ENCODE measurements at regions not wholly inside any gene's neighbourhood (a gene's known extent, or its start where the extent isn't known, plus 50 kb on each side); places are given as distances from the start of the nearest gene placed in this dataset.

GRCh38 chr3:117266806-117267205 is 557.2 kb downstream of the TUSC7 start:
- DNase-seq = no peak

DNA sequence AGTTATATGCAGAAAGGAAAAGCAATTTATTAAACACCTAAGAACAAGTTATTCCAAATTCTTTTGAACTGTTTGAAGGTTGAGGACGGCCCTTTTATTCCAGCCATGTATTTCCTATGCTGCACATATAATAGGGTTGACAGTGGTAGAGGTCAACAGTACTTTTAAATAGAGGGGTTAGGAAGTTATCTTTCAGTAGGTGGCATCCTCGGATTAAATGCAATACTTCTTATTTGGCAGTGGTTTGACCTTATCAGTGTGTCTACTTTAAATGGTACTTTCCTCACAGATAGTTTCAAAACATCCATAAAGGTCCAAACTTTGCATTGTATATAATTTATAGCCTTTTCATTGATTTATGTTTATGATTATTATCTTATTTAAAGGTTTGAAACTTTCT is 558.7 kb downstream of the TUSC7 start:
- DNase-seq = no peak

DNA sequence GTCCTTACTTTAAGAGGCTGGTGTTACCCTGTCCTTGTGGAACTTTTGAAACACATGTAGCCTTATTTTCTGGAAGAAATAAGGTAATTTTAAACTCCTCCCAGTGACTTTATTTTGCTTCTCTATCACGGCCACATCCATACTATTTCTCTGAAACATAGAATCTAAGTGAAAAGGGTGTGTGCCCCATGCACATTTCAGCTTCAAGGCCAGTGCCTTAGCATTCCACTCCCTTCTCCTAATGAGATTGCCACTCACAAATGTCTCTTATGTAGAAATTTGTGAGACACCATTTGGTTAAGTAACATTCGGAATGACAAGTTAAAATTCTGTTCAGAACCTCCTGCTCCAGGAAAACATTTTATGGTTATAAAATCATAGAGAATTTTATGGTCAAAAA is 562.7 kb downstream of the TUSC7 start:
- no peak for DNase-seq

DNA sequence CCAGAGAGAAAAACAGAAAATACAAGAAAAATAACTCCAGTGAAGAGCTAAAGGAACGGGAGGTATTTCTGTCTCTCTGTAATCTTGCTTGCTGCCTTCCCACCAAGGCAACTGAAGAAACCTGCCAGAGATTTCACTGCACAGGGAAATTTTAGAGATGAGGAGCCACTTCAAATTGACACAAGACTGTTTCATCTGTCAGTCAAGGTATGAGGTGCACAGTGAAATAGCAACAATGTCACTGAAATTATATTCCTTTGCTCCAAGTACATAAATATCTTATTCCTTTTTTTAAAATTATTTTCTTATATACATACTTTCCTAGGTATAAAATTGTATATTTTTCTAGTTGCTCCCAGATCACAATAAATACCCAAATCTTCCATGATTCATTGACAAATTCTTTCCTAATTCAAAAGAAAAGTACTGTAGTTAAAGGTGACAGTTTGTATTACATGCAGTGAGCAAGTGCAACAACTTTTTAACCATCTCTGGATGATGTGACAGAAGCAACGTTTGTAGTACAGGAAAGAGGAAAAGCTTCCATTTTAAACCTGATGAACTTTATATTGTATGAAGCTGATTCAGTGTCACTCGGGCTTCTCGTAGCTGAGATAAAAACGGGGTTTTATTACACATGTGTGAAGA is 563.4 kb downstream of the TUSC7 start:
- DNase-seq = no peak

DNA sequence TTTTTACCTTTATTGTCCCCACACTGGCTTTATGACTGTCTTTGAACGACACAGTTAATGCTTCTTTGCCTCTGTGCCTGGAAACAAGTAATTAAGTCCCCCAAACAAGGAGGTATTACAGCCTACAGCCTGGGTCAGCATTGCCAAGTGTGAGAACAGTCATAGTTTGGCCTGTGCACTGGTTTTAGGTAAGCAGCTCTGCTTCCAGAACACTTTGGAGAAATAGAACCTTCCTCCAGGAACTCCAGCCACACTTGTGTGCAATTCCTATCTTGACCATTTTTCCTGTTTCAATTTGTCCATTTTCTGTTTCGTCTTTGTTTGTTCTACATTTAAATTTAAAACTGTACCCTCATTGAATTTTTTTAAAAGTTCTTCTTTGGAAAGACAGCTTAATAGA is 568.2 kb downstream of the TUSC7 start:
- no peak for DNase-seq

DNA sequence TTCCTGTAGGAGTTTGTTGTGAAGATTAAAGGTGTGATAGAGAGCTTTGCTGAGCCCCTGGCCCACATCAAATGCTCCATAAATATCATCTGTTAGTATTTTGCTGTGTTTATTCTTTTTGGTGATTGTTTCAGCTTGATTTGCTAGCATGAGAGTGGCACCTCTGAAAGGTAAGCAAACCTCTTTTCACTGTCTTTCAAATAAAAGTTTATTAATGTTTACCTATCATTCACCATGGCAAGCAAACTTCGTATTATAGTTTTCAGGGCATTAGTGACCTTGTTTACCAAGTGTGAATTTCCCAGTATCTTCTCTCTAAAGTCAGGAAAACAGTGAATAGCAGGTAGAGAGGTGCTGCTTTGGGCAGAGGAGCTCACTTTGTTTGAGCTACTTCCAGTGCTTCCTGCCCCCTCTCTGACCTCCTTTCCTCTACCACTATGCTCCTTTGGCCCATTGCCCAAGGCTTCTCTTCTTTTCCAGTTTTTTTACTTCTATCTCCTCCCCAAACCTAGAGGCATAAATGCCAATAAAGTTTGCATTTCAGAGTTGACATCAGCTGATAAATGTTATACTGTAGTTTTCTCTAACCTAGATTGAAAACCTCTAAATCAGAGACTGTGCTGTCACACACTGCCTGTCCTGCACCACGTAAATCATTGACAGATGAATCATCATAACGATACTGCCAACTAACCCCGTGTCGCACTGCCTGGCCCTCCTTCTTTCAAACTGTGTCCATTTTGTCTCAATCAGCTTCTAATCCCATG is 569.0 kb downstream of the TUSC7 start:
- peak; percentile 18 for DNase-seq

GRCh38 chr3:117281371-117281770 is 571.8 kb downstream of the TUSC7 start:
- DNase-seq = no peak

DNA sequence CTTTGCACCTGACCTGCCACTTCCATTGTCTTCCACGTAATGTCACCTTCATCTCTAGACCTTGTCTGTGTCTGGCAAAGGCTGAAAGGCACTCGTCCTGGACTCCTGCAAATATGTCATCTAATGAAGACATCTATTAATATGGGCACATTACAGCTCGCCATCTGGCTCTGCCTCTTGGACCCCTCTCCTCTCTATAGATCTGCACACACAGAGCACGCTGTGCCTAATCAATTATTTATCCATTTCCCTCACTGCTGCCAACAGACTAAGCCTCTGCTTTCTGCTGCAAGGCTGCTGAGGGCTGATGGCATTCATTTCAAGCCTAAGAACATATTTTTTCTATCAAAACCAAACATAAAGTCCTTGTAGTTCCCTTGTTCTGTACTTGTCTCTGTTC is 573.0 kb downstream of the TUSC7 start:
- no peak for DNase-seq

DNA sequence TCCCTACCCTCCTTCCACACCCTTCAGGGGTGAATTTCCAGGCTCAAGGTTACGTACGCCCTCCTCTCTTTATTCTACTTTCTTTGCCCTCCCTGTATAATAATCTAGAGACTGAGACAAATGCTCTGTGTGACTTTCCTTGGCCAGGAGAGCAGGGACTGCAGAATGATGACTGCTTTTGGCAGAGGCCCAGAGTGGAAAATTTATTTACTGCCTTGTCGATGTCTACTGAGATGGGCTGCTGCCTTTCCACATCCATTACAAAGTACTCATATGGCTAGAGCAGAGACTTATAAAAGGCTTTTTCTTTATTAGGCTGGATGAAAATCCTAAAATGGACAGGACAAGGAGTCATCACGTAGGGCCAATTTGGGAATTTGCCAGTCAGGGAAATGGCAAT is 576.2 kb downstream of the TUSC7 start:
- DNase-seq = no peak

DNA sequence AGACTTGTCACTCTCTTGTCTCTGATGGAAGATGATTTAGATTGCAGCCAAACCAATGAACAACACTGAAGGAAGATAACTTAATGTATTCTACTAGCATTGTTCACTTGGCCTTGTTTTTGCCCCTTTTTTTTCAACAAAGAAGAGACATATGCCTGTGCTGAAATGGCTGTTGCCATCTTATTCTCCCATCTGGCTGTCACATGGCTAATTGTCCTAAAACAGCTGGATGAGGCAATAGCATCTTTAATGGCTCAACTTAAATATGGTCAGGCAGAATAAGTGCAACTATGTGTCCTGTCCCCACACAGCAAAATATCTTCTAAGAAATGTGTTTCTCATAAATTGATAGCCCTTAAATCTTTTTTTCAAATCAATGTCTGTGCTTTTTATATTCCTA is 576.9 kb downstream of the TUSC7 start:
- DNase-seq = no peak

DNA sequence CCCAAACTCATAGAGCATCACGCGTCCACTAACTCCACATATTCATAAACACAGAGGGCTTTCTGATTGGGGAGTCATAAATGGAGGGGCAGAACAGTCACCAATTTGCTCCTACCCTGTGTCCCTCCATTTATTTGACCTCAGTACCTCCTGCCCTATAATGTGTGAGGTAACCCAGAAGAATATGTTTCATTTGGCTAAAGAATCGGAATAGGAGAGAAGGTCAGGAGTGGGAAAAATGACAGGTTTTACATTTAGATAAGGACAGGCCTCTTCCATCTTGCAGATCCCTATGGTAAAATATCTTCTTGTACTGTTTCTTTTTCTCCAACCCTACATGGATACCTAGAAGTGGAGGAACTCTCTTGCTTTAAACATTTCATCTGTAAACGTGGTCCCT is 578.0 kb downstream of the TUSC7 start:
- DNase-seq = no peak

- DNase-seq = no peak
These were observed 581.9 kb downstream of the TUSC7 start for GRCh38 chr3:117291476-117291875.

DNA sequence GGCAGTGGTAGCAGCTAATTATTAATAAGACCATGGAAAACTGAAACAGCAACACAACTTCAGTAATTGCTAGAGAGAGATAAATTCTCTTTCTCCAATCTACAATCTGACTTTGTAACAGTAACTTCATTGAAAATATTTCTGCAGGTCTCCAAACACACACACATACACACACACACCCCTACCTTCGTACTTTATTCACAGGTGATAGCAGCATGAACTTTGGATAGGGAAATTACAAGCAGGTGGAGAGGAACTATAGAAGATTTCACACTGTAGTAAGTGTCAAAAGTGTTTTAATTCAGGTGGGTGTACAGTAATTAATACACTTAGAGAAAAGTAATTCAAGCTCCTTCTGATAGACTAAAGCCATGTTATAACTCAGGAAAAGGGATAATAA is 587.5 kb downstream of the TUSC7 start:
- no peak for DNase-seq

GRCh38 chr3:117297541-117297940 is 588.0 kb downstream of the TUSC7 start:
- no peak for DNase-seq

GRCh38 chr3:117298273-117298672 is 588.7 kb downstream of the TUSC7 start:
- no peak for DNase-seq

- DNase-seq = no peak
These were observed 592.8 kb downstream of the TUSC7 start for GRCh38 chr3:117302428-117302827.

DNA sequence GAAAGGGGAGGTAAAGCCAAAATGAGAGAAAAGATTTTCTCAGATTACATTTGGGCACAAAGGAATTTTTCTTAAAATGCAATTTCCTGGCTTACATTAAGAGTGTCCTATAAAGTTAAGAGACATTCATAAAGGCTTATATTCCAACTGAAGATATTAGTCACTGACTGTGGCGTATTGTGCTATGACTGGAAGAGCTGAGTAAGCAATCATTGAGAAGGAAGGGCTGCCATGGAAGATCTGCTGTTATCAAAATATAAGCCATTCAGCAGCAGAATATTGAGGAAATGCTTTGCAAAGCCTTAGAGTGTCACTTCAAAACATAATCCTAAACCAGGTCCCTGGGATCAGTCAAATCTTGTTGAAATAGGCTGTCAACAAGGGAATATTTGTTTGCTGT is 593.9 kb downstream of the TUSC7 start:
- DNase-seq = no peak

DNA sequence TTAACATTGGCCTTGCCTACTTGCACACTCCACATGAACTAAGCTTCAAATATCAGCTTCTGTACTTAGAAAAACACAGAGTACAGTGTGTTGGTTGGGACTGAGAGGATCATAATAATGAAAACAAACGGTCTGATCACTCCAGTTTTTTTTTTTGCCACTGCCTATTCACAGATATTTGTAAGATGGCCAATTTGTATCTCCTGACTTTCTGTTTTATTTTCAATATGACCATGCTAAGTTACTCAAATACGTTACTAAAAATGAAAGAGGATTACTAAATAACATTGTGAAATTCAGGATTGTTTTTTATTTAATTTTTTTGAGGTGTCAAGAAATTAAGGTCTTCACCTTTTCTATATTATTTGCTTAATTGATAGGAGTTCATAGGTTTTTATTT is 595.1 kb downstream of the TUSC7 start:
- no peak for DNase-seq

GRCh38 chr3:117305681-117306080 is 596.1 kb downstream of the TUSC7 start:
- DNase-seq = no peak

GRCh38 chr3:117306299-117306698 is 596.7 kb downstream of the TUSC7 start:
- DNase-seq = no peak

GRCh38 chr3:117308353-117308752 is 598.8 kb downstream of the TUSC7 start:
- no peak for DNase-seq

DNA sequence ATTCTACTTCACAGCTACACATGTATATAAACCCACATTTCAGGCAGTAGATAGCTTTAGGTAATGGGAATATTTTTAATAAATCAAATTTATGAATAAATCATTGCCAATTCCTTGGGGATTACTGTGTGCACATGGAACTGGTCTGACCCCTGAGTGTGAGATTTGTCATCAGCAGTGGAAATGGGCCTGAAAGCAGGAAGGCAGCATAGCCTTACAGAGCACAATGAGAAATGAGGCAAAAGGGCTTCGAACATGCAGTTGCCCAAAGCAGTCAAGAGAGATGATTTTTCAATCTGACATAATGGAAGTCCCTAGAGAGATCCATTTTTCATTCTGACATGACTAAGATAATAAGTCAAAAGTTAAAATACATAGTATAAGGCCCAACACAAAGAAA is 599.2 kb downstream of the TUSC7 start:
- no peak for DNase-seq

- DNase-seq = no peak
These were observed 601.0 kb downstream of the TUSC7 start for GRCh38 chr3:117310536-117310935.

DNA sequence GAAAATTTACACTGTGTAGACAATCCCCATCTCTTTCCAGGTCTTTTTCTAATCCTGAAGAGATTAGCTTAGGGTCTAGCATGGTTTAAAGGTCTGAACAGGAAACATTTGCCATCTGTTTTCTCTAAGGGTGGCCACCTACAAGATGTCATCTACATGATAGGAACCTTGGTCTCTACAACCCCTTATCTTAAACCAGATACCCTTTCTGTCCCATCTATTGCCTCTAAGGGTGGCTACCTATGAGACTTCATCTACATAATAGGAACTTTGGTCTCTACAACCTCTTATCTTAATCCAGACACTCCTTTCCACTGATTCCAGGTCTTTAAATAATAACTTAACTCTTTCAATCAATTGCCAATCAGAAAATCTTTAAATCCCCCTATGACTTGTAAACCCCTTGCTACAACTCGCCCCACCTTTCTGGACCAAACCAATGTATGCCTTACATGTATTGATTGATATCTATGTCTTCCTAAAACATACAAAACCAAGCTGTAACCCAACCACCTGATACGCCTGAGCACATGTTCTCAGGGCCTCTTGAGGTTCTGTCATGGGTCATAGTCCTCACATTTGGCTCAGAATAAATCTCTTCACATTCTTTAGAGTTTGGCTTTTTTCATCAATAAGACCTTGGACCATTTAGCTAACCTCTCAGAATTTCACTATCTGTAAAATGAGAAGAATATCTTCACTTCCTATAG is 605.0 kb downstream of the TUSC7 start:
- no peak for DNase-seq
